GM12878 (cell line): ENCODE measurements at regions not wholly inside any gene's neighbourhood (a gene's known extent, or its start where the extent isn't known, plus 50 kb on each side); places are given as distances from the start of the nearest gene placed in this dataset.

Source experiments
- MYC ChIP-seq: IDR thresholded peaks from 2 replicates; pipeline ENCODE4 v1.6.1; 2011; ENCODE audit warnings: mild to moderate bottlenecking, low read length, moderate library complexity, inconsistent platforms; ENCODE audit not compliant: insufficient read depth, insufficient replicate concordance, insufficient read length, severe bottlenecking
- NRF1 ChIP-seq: conservative IDR thresholded peaks from 2 replicates; pipeline ENCODE4 v1.6.1; 2011; ENCODE audit warnings: mild to moderate bottlenecking, low read depth, low read length, improper control_type of control experiment

DNA sequence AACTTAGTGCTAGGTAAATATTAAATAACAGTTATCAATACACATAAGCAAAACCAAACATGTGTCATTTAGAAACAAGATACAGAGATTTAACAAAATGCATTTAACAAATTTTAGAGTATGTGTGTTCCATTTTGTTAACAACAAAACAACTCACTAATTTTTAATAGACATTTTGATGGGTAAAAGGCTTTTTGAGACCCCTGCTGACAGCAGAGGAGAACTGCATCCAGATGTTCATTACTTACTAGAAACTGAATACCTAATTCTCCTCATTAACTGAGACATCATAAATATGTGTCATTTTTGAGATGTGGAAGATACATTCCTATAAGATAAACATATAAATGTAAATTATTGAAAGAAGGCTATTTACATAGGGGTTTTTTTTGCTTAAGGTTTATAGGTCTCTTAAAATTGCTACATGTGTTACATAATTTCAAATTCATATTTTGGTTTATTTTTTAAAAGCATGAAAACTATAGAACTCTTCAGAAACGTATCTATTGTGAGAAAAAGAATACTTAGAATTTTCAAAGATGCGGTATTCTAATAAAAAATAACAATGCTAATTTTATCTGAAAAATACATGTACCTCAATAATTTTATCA lies 1009.8 kb downstream of the TUSC7 start:
- TF ChIP-seq NRF1 (no peak), MYC (no peak)
